HepG2 (cell line): ENCODE measurements at regions not wholly inside any gene's neighbourhood (a gene's known extent, or its start where the extent isn't known, plus 50 kb on each side); places are given as distances from the start of the nearest gene placed in this dataset.
"Not testable (repeated sequence)": the region's sequence is repeated elsewhere in the genome, so short reads cannot be mapped to it uniquely, and the experiment has no call there.

ENCODE experiments used
- ATAC-seq: fragments of 200-7000 bp; cut with Tn5 transposase; 3 replicates; pipeline ENCODE4 v1.9.1; 2020; ENCODE audit warnings: mild to moderate bottlenecking, moderate library complexity
- BruUV-seq: library from RNA; stranded (reverse); fragments of 400-500 nt; replicated peaks from 2 replicates; lab custom pipeline; 2021; lab: Mats Ljungman, UMichigan
- CTCF ChIA-PET: fragments of 300-600 bp; formaldehyde crosslinking; extraction: SDS; loops from one replicate; lab custom pipeline; 2021; ENCODE audit warnings: low total read pairs, inconsistent platforms, low intra/inter-chr PET ratio; lab: Yijun Ruan, JAX
- POLR2A ChIA-PET: fragments of 350-600 bp; sonication (Branson Sonifier 250); formaldehyde crosslinking; loops from one replicate; lab custom pipeline; 2020; ENCODE audit warnings: antibody characterized with exemption, inconsistent platforms; lab: Yijun Ruan, JAX
- DNase-seq: peaks from one replicate; pipeline ENCODE4 v3.0.0-alpha.2; 2015; ENCODE audit warnings: low spot score
- FAIRE-seq: peaks from 3 replicates; lab custom pipeline; 2011; peaks lifted over from hg19 to GRCh38; lab: Jason Lieb, UNC
- H2AFZ ChIP-seq: one replicate; pipeline ENCODE4 v1.6.1; 2011; ENCODE audit warnings: low read length, inconsistent platforms
- H3K27ac ChIP-seq: fragments of 300-600 bp; 3 replicates; pipeline ENCODE4 v1.8.0; 2011; ENCODE audit warnings: mixed run types, mild to moderate bottlenecking, mixed read lengths, low read length, inconsistent platforms; ENCODE audit not compliant: insufficient read depth; ENCODE audit errors: extremely low read length
- H3K27me3 ChIP-seq, 2 experiments: fragments of 200-600 bp in 1 of 2; 2 replicates in 1 of 2; 3 replicates in 1 of 2; pipeline versions ENCODE4 v1.6.0 to v1.8.0; 2011; ENCODE audit warnings: low read length in 2 of 2, mild to moderate bottlenecking in 2 of 2, moderate library complexity in 2 of 2, inconsistent platforms in 1 of 2; ENCODE audit not compliant: insufficient read depth in 2 of 2, control insufficient read depth in 1 of 2
- H3K36me3 ChIP-seq, 2 experiments: fragments of 200-600 bp in 1 of 2; replicated peaks in 1 of 2; 2 replicates in 1 of 2; 3 replicates in 1 of 2; pipeline versions ENCODE4 v1.5.1 to v1.8.0; 2011; ENCODE audit warnings: low read length in 2 of 2, inconsistent platforms in 1 of 2; ENCODE audit not compliant: insufficient read depth in 2 of 2, control insufficient read depth in 1 of 2
- H3K4me1 ChIP-seq: 2 replicates; pipeline ENCODE4 v1.5.1; 2012; ENCODE audit warnings: low read length, inconsistent platforms; ENCODE audit not compliant: insufficient read depth
- H3K4me2 ChIP-seq: 2 replicates; pipeline ENCODE4 v1.6.0; 2011; ENCODE audit warnings: low read depth, low read length, inconsistent platforms
- H3K4me3 ChIP-seq, 3 experiments: fragments of 200-600 bp in 1 of 3; sonication (generic), shearing (Covaris generic) in 1 of 3; replicated peaks in 1 of 3; 2 replicates each; pipeline ENCODE4 v1.5.1; 2011 to 2016; ENCODE audit warnings: low read length in 3 of 3, inconsistent platforms in 2 of 3, low read depth in 2 of 3, mild to moderate bottlenecking in 2 of 3, control low read depth in 1 of 3, mixed read lengths in 1 of 3; ENCODE audit not compliant: insufficient read depth in 1 of 3
- H3K79me2 ChIP-seq: one replicate; pipeline ENCODE4 v1.6.1; 2011; ENCODE audit warnings: low read length, inconsistent platforms; ENCODE audit not compliant: insufficient read depth
- H3K9ac ChIP-seq: 2 replicates; pipeline ENCODE4 v1.6.0; 2011; ENCODE audit warnings: mild to moderate bottlenecking, low read depth, low read length, inconsistent platforms; ENCODE audit not compliant: insufficient read depth
- H3K9me3 ChIP-seq: 2 replicates; pipeline ENCODE4 v1.5.1; 2012; ENCODE audit warnings: mild to moderate bottlenecking, low read length
- H4K20me1 ChIP-seq: 2 replicates; pipeline ENCODE4 v1.6.0; 2011; ENCODE audit warnings: inconsistent platforms, mild to moderate bottlenecking, low read length, moderate library complexity; ENCODE audit not compliant: insufficient read depth
- RAD21 ChIP-seq: fragments of 450-650 bp; formaldehyde crosslinking; IDR thresholded peaks from 2 replicates; pipeline ENCODE4 v1.5.0; 2020; ENCODE audit warnings: mild to moderate bottlenecking
- STAG1 ChIP-seq: sonication (generic); formaldehyde crosslinking; IDR thresholded peaks from 2 replicates; pipeline ENCODE4 v1.4.0; 2020; ENCODE audit warnings: missing genetic modification reagents
- WGBS: methylation state at CpG from one replicate; pipeline ENCODE4 v1.1.6; 2017; ENCODE audit warnings: low lambda C conversion rate; 5-methylcytosine and 5-hydroxymethylcytosine counted together
- in situ Hi-C: cut with HindIII; loops from 2 replicates; pipeline ENCODE4 v1.10.0; 2017; ENCODE audit warnings: low pct_unique_long_range_greater_than_20kb; ENCODE audit not compliant: extremely low pct_ligation_motif_present
- intact Hi-C: fragments of 100-400 bp; cut with micrococcal nuclease; formaldehyde crosslinking; loops from one replicate; pipeline ENCODE4 v1.10.0; 2022; ENCODE audit not compliant: unreplicated experiment
- TF ChIP-seq, protein P1 (sequence below): sonication (generic); formaldehyde crosslinking; IDR thresholded peaks from 2 replicates; pipeline ENCODE4 v1.5.0; 2020; ENCODE audit warnings: mild to moderate bottlenecking, missing genetic modification reagents, moderate library complexity

- POLR2A ChIA-PET, H3K36me3 ChIP-seq, ATAC-seq, H2AFZ ChIP-seq, H3K79me2 ChIP-seq, H3K9me3 ChIP-seq, H3K4me2 ChIP-seq, H3K27me3 ChIP-seq, H4K20me1 ChIP-seq, FAIRE-seq, H3K9ac ChIP-seq, H3K4me1 ChIP-seq, H3K4me3 ChIP-seq, H3K27ac ChIP-seq, DNase-seq: not testable (repeated sequence)
- intact Hi-C loops, result loop anchor here (10.0 kb wide), 1 partner anchor 228 kb away; no protein-coding TSS in a partner anchor
- peak; percentile 59 for TF ChIP-seq STAG1 (CRISPR knock-in tag)
- TF ChIP-seq, protein P1, sequence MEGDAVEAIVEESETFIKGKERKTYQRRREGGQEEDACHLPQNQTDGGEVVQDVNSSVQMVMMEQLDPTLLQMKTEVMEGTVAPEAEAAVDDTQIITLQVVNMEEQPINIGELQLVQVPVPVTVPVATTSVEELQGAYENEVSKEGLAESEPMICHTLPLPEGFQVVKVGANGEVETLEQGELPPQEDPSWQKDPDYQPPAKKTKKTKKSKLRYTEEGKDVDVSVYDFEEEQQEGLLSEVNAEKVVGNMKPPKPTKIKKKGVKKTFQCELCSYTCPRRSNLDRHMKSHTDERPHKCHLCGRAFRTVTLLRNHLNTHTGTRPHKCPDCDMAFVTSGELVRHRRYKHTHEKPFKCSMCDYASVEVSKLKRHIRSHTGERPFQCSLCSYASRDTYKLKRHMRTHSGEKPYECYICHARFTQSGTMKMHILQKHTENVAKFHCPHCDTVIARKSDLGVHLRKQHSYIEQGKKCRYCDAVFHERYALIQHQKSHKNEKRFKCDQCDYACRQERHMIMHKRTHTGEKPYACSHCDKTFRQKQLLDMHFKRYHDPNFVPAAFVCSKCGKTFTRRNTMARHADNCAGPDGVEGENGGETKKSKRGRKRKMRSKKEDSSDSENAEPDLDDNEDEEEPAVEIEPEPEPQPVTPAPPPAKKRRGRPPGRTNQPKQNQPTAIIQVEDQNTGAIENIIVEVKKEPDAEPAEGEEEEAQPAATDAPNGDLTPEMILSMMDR, result peak; percentile 71
- TF ChIP-seq RAD21 (CRISPR knock-in tag), result peak; percentile 33; the same call in 1 of the 2 replicates
- CTCF ChIA-PET, result interaction anchor here (1.7 to 2.2 kb wide), 2 partner anchors 129 to 164 kb away, joined by 7 to 10 read pairs; no protein-coding TSS in a partner anchor
- WGBS, result 56% methylated on average over 16 of the region's 18 CpGs
- TSS peak; percentile 17 for BruUV-seq
- in situ Hi-C loops, result loop anchor here (10.0 kb wide), 1 partner anchor 128 kb away; no protein-coding TSS in a partner anchor
Measured at GRCh38 chr3:75422101-75422945, 241.8 kb upstream of the FRG2C start.

DNA sequence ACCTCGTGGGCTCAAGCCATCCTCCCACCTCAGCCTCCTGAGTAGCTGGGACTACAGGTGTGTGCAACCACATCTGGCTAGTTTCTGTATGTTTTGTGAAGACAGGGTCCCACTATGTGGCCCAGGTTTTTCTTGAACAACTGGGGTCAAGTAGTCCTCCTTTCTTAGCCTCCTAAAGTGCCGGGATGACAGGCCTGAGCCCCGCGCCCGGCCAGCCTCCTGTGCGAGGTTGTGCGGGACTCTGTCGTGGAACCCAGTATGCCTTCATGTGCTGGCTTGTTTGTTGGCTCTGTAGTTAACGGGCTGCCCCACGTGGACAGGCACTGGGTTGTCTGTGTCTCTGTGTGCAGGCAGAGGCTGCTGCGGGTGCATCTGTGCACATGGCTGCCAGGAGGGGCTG, 238.7 kb upstream of the FRG2C start:
- CTCF ChIA-PET, H3K9ac ChIP-seq, H3K36me3 ChIP-seq, H3K27ac ChIP-seq, H3K27me3 ChIP-seq, DNase-seq, H4K20me1 ChIP-seq, H3K79me2 ChIP-seq, ATAC-seq, H3K4me3 ChIP-seq, FAIRE-seq, BruUV-seq, H2AFZ ChIP-seq, H3K4me1 ChIP-seq, H3K4me2 ChIP-seq, H3K9me3 ChIP-seq, POLR2A ChIA-PET: not testable (repeated sequence)
- 94% methylated on average over 2 of the region's 11 CpGs for WGBS
- in situ Hi-C loops (loop anchor here (10.0 kb wide), 1 partner anchor 131 kb away; no protein-coding TSS in a partner anchor), intact Hi-C loops (loop anchor here (10.0 kb wide), 1 partner anchor 231 kb away; no protein-coding TSS in a partner anchor)

DNA sequence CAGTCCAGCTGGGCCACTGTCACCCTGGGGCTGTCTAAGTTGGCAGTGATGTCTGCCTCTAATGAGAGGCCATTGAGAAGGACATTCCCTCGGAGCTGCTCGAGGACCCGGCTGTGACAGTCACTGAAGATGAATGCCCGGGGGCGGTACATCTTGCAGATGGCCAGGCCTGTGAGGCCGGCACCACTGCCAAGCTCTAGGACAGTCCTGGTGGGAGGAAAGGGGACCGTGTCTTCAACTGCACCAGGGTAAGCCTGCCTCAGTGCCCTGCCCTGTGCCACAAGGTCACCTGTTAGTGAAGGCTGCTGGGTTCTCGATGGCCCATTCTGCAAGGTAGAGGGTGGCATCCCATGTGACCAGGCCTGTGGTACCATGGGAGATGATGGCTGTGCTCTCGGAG, 236.6 kb upstream of the FRG2C start:
- not testable (repeated sequence) for FAIRE-seq

More for the DNA sequence above, 236.6 kb upstream of the FRG2C start:
- H2AFZ ChIP-seq, H3K4me2 ChIP-seq, ATAC-seq, H4K20me1 ChIP-seq, H3K9me3 ChIP-seq, BruUV-seq, H3K4me3 ChIP-seq, H3K4me1 ChIP-seq, POLR2A ChIA-PET, H3K27me3 ChIP-seq, H3K9ac ChIP-seq, H3K36me3 ChIP-seq, H3K27ac ChIP-seq, CTCF ChIA-PET, H3K79me2 ChIP-seq, DNase-seq: not testable (repeated sequence)
- intact Hi-C loops (loop anchor here (10.0 kb wide), 1 partner anchor 233 kb away; no protein-coding TSS in a partner anchor), in situ Hi-C loops (loop anchor here (10.0 kb wide), 1 partner anchor 133 kb away; no protein-coding TSS in a partner anchor)
- 100% methylated on average over 7 of the region's 9 CpGs for WGBS
